T-helper 2 cell treated with Interferon-gamma antibody and Interleukin-4, amounts not matched to agents 100 ng/mL and 5 ng/mL, for 36 hours (primary cell): ENCODE measurements at regions not wholly inside any gene's neighbourhood (a gene's known extent, or its start where the extent isn't known, plus 50 kb on each side); places are given as distances from the start of the nearest gene placed in this dataset.

Source experiments
- intact Hi-C: fragments of 100-400 bp; cut with micrococcal nuclease; formaldehyde crosslinking; loops from one replicate; pipeline ENCODE4 v1.15.1; 2023

DNA sequence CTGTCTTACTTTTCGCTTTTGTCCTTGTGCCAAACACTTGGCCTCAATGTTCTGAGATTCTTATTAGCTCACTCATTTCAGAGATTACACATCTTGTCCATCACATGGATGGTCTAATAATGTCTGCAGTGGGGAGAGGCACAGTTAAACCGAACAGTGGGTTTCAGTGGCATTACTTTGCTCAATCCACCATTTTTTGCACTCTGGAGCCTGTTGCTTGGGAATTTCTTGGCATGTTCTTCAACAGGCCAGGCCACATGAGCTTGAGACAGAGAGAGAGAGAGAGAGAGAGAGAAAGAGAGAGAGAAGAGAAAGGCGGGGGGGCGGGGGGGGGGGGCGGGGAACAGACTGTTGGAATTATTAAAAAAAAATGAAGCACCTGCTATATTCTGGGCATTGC is 1327.8 kb upstream of the WWC1 start:
- intact Hi-C loops, result no loop called here

DNA sequence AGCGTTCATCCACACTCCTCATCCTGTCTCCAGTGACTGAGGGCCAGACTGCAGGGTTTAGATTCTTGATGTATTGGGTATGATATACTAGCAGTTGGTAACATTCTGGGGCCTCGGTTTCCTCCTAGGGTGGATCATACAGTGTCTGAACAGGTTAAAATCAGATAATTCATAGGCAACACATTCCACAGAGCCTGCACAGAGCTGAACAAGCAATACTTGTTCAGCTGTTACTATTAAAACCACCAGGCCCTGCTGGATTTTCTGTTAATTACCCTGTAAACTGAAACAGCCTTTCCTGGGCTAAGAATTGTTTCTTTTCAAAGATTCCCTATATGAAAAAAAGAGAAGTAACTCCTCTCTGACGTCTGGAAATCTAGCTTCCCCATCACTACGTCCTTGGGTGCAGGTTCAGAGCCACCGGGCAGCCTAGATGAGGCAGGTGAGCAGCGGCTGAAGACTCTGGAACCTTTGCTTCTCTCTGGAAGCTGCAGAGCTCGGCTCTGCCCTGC is 1313.5 kb upstream of the WWC1 start:
- intact Hi-C loops, result no loop called here

DNA sequence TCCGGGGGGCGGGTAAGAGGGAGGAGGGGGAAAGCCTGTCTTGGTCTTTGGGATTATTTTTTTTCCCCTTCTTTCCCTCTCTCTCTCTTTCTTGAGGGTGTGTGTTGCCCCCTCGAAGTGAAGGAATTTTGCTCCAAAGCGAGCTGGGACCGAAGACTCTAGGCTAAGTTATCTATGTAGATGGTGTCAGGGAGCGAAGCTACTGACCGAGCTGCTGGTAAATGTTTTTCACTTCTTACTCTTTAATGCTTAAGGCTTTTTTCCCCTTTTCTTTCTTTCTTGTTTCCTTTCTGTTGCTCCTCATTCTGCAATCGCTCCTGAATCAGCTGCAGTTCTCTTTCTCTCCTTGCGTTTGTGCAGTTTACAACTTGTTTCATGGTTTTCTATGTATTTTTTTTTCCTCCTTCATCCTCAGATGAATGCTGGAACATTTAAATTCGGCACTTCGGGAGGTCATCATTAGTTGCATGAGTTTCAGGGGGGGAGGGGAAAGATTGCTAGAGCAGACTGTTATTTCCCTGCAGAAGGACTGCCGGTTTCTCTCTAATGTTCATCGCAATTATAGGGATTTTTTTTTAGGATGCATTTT is 1312.0 kb upstream of the WWC1 start:
- intact Hi-C loops, result no loop called here

DNA sequence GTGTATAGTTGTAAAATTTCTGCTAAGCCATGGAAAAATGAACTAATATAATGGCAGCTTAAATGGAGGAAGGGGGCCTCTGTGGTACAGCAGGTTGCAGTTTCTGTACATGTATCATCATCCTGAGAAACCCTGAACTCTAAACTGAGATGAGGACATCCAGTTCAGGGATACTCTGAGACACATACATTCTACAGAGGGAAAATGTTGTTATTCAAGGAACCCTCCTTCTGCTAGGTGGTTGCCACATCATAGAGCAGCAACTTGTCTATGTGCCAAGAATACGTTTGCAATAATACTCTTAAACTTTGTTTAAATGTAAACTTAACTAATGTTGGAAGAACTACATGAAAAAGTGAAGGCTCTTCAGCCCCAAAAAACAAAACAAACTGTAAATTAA is 1310.8 kb upstream of the WWC1 start:
- intact Hi-C loops, result no loop called here

DNA sequence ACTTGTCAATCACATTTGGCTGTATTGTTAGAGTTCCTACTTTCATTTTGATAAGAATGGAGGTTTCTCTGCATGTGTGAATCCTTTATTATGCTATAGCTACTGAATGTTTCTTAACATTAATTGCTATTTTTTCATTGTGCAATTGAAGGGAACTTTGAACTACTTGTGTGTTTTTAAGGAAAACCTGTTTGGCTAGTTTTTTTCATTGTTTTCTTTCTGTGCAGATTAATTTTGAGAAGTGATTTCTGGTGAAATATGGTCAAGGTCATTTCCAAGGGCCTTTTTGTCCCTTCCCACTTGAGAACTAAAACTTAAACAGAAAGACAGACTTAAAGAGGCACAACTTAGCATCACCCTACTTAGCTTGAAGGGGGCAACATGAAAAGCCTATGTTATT is 1309.2 kb upstream of the WWC1 start:
- intact Hi-C loops, result no loop called here

DNA sequence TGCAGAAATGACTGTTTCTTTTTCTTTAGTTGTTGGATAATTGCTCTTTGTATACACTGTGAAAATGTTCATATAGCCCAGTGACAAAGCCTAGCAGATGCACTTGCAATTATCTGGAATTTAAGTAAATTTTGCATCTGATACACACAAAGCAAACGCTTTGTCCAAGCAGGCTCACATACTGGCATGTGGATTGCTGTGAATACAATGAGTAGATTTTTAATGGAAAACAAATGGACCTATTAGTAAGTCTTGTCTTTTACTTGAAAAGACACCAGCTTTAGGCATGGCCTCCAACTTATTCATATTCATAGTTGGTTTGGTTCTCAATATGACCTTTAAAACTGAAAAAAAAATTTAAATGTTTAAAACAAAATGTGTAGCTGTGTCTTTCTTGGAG is 1299.8 kb upstream of the WWC1 start:
- intact Hi-C loops, result no loop called here

- intact Hi-C loops, result no loop called here
Measured at GRCh38 chr5:166992108-166992507, 1299.3 kb upstream of the WWC1 start.

GRCh38 chr5:166992874-166993722 is 1298.3 kb upstream of the WWC1 start:
- intact Hi-C loops, result no loop called here

DNA sequence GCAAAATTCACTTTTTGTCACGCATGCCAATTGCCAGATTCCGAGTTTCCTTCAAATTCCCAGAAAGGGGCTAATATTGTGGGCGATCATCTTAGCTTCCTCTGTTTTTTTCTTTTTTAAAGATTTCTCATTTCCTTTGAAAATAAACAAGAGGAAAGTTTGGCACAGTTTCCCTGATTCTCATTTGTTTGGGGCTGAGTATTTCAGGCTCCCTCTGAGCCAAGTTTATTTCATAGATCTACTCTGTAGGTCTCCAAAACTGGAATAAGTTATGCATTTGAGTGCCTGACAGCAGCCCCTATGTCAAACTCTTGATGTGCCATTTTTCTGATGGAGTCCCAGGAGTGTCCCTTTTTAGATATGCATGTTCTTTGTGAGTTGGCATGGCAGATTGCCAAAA is 1297.2 kb upstream of the WWC1 start:
- intact Hi-C loops, result no loop called here

DNA sequence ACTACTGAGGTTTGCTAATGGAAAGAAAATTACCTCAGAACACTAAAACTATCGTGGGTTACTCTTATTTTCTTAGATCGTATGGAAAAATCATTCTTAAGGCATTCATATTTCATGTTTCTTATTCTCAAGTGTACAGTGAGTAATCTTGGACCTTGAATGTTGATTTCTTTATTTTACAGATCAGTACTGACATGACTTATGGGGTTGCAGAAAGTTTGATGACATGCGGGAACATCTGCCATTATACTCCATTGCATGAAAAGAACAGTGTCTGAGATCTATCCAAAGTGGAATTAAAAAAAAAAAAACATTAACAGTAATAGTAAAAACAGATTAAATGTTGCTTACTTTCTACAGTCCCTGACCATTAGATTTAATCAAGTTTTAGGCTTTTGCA is 1290.2 kb upstream of the WWC1 start:
- intact Hi-C loops, result no loop called here

GRCh38 chr5:167008705-167009104 is 1282.7 kb upstream of the WWC1 start:
- intact Hi-C loops, result no loop called here

DNA sequence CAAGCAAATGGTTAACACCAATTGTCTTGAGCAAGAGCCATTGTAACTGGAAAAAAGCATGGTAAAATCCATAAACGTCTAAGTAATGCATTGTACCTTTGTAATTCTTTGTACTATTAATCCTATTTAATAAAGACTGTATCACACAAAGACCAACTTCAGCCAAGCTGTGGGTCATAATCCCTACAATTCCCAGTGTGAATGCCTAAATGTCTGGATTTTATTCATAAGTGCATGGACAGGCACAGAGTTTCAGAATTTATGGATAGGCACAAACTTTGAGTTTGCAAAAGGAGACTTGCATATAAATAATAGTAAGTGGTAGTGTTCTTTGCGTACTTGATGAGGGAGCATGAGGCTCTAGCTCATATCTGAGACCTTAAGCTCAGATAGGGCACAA is 1280.2 kb upstream of the WWC1 start:
- intact Hi-C loops, result no loop called here

DNA sequence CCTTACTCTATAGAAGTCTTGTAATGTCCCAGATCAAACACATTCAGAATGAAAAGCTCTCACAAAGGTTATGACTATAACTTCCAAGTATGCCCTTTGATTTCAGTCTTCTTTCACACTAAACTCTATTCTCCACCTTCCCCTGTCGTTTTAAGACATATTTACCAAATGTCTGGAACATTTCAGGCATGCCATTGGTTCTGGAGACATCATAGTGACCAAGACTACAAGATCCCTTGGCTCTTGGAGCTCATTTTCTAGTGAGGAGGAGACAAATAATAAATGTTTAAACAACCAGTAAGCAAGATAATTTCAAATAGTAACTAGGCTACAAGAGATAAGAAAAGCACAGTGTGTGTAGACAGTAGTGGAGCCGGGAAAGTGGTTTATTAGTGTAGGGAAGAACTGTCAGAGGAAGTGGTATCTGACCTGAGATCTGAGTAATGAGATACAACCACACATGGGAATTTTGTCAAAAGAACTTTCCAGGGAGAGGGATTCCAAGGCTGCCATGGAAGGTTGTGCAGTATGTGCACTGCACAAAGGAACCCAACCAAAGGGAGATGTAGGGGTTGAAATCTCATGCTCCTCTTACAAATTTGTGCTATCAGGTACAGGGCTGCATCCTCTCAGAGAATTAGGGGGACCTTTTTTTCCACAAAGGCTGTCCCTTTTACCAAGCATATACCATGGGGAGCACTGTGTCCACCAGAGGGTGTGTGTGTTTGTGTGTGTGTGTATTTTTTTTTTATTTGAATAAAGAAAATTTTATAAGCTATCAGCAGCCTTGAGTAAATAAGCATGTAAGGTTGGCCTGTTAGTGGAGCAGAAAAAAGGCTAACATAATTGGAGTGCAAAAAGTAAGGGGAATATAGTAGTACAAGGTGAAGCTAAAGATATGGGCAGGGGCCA is 1279.1 kb upstream of the WWC1 start:
- intact Hi-C loops, result no loop called here

GRCh38 chr5:167014401-167015056 is 1276.9 kb upstream of the WWC1 start:
- intact Hi-C loops, result no loop called here

- intact Hi-C loops, result no loop called here
Measured at GRCh38 chr5:167020418-167020817, 1271.0 kb upstream of the WWC1 start.

DNA sequence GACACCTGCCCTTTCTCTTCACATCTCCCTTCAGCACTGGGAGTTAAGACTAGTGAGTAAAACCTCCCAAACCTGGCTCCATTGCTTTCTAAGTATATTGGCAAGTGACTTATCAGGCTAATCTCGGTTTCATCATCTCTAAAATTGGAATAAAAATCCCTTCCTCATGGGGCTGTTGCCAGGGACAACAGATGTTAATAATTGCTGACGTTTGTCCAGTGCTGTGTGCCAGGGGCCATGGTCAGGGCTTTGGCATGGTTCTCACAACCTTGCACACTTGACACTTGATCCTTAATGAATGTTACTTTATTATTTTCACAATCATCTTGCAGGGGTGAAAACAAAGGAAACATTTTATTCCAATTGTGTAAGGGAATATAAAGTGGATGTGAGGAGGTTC is 1262.0 kb upstream of the WWC1 start:
- intact Hi-C loops, result no loop called here

GRCh38 chr5:167030500-167031120 is 1260.8 kb upstream of the WWC1 start:
- intact Hi-C loops, result no loop called here

DNA sequence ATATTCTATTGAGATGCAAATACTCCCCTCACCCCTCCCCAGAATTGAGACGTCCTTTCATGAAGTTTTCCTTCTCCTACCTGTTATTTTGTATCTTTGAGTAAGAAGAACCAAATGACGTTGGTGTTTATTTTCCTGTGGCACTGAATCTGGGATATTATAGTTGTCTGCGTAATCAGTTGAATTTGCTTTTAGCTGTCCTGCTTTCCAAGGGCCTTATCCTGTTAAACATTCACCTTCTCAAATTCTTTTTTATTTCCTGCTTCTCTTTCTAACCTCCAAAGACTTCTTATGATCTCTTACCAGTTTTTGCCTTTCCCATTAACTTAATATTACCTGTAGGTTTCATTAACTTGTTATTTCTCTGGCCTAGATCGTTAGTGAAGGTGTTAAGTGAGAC is 1254.9 kb upstream of the WWC1 start:
- intact Hi-C loops, result no loop called here

DNA sequence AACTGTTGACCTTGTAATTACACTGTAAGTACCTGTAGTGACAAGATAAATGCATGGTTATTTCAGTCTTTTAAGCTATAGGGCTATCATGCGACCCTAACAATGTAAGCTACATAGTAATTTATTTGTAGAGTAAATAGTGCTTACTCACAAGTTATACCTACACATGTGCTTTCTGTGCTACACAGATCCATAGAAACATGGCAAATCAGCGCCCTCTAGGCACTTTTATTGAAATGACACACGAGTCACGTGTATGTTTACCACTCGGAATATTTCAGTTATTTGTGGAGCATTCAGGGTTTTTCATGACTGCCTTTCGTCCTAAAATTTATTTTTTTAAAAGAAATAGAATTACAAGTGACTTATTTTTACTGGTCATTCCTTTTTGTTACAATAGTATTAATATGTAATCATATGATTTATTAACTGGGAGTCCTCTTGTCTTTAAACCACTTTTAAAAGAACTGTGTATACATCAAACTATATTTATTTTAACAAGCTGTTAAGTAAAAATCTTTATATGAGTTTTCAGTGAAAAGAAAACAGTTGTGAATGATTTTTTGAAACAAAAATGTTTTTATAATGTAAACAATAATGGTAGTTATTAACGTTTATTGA is 1242.3 kb upstream of the WWC1 start:
- intact Hi-C loops, result loop anchor here (5.0 kb wide), 1 partner anchor 1417 kb away; no protein-coding TSS in a partner anchor
